ENCODE measurements at regions not wholly inside any gene's neighbourhood (a gene's known extent, or its start where the extent isn't known, plus 50 kb on each side); places are given as distances from the start of the nearest gene placed in this dataset.
A peak's percentile ranks its signal among the peaks of the same experiment; 100 is the strongest.

- DNase-seq (ENCODE audit: low read depth), result peak; percentile 89
These were observed 1620.6 kb upstream of the MIR17HG start for GRCh38 chr13:89726690-89727435.

- DNase-seq (ENCODE audit: low read depth), result no peak
These were observed 1613.7 kb upstream of the MIR17HG start for GRCh38 chr13:89733829-89734228.

GRCh38 chr13:89737051-89737450 is 1610.4 kb upstream of the MIR17HG start:
- DNase-seq (ENCODE audit: low read depth), result no peak

- no peak for DNase-seq (ENCODE audit: low read depth)
These were observed 1609.4 kb upstream of the MIR17HG start for GRCh38 chr13:89738072-89738471.

GRCh38 chr13:89740994-89741685 is 1606.3 kb upstream of the MIR17HG start:
- DNase-seq (ENCODE audit: low read depth), result no peak

GRCh38 chr13:89746554-89746953 is 1600.9 kb upstream of the MIR17HG start:
- no peak for DNase-seq (ENCODE audit: low read depth)

- no peak for DNase-seq (ENCODE audit: low read depth)
These were observed 1598.8 kb upstream of the MIR17HG start for GRCh38 chr13:89748716-89749115.

- peak; percentile 56 for DNase-seq (ENCODE audit: low read depth)
These were observed 1597.6 kb upstream of the MIR17HG start for GRCh38 chr13:89749888-89750287.

- DNase-seq (ENCODE audit: low read depth), result peak; percentile 52
These were observed 1597.1 kb upstream of the MIR17HG start for GRCh38 chr13:89750371-89750770.

GRCh38 chr13:89751432-89751930 is 1596.0 kb upstream of the MIR17HG start:
- DNase-seq (ENCODE audit: low read depth), result no peak

GRCh38 chr13:89752394-89752793 is 1595.1 kb upstream of the MIR17HG start:
- no peak for DNase-seq (ENCODE audit: low read depth)

- DNase-seq (ENCODE audit: low read depth), result no peak
These were observed 1591.6 kb upstream of the MIR17HG start for GRCh38 chr13:89755729-89756492.

GRCh38 chr13:89763005-89763404 is 1584.5 kb upstream of the MIR17HG start:
- DNase-seq (ENCODE audit: low read depth), result peak; percentile 49

GRCh38 chr13:89783221-89783755 is 1564.2 kb upstream of the MIR17HG start:
- DNase-seq (ENCODE audit: low read depth), result no peak

- DNase-seq (ENCODE audit: low read depth), result no peak
These were observed 1563.2 kb upstream of the MIR17HG start for GRCh38 chr13:89784161-89784809.

- no peak for DNase-seq (ENCODE audit: low read depth)
These were observed 1561.0 kb upstream of the MIR17HG start for GRCh38 chr13:89786531-89786930.

- DNase-seq (ENCODE audit: low read depth), result no peak
These were observed 1556.8 kb upstream of the MIR17HG start for GRCh38 chr13:89790696-89791095.

- peak; percentile 12 for DNase-seq (ENCODE audit: low read depth)
These were observed 1555.4 kb upstream of the MIR17HG start for GRCh38 chr13:89791971-89792630.

- peak; percentile 65 for DNase-seq (ENCODE audit: low read depth)
These were observed 1551.3 kb upstream of the MIR17HG start for GRCh38 chr13:89796196-89796595.

- no peak for DNase-seq (ENCODE audit: low read depth)
These were observed 1543.6 kb upstream of the MIR17HG start for GRCh38 chr13:89803839-89804238.

GRCh38 chr13:89806594-89806993 is 1540.9 kb upstream of the MIR17HG start:
- DNase-seq (ENCODE audit: low read depth), result no peak

Measured in ELR (cell line).